Right ventricle myocardium inferior (tissue), 1 donor: ENCODE measurements at regions not wholly inside any gene's neighbourhood (a gene's known extent, or its start where the extent isn't known, plus 50 kb on each side); places are given as distances from the start of the nearest gene placed in this dataset.
"Not testable (repeated sequence)": the region's sequence is repeated elsewhere in the genome, so short reads cannot be mapped to it uniquely, and the experiment has no call there.

Experiments
- ATAC-seq: fragments of 200-7000 bp; cut with Tn5 transposase; one replicate; pipeline ENCODE4 v1.9.1; 2020; ENCODE audit warnings: mild to moderate bottlenecking, moderate library complexity
- DNase-seq: peaks from one replicate; pipeline ENCODE4 v3.0.0; 2021; ENCODE audit errors: missing footprints
- intact Hi-C: fragments of 100-400 bp; cut with DNase I; formaldehyde crosslinking; loops from one replicate; pipeline ENCODE4 v1.11.0; 2022
- donor health status: DM: no; HTN: yes; CAD: no; lungs with severe emphysema.

GRCh38 chr18:64720781-64721464 is 572.0 kb upstream of the LINC00305 start:
- intact Hi-C loops: no loop called here
- no peak for DNase-seq
- peak; percentile 31 for ATAC-seq

GRCh38 chr18:64718808-64719207 is 569.9 kb upstream of the LINC00305 start:
- DNase-seq: no peak
- intact Hi-C loops: no loop called here

GRCh38 chr18:64717026-64717425 is 568.1 kb upstream of the LINC00305 start:
- ATAC-seq (no peak), DNase-seq (no peak)

More at GRCh38 chr18:64718808-64719207, 569.9 kb upstream of the LINC00305 start:
- no peak for ATAC-seq

GRCh38 chr18:64714086-64714485 is 565.2 kb upstream of the LINC00305 start:
- ATAC-seq: no peak
- no peak for DNase-seq
- intact Hi-C loops: no loop called here

More at GRCh38 chr18:64717026-64717425, 568.1 kb upstream of the LINC00305 start:
- intact Hi-C loops: no loop called here

GRCh38 chr18:64713284-64713683 is 564.4 kb upstream of the LINC00305 start:
- DNase-seq (peak; percentile 45), ATAC-seq (no peak)
- intact Hi-C loops: no loop called here

- no peak for ATAC-seq
- no peak for DNase-seq
- intact Hi-C loops: no loop called here
Observed at GRCh38 chr18:64712035-64712434, 563.1 kb upstream of the LINC00305 start.

- no peak for DNase-seq
- intact Hi-C loops: no loop called here
Observed at GRCh38 chr18:64710105-64710861, 561.4 kb upstream of the LINC00305 start.

GRCh38 chr18:64707052-64707451 is 558.2 kb upstream of the LINC00305 start:
- DNase-seq (no peak), ATAC-seq (no peak)
- intact Hi-C loops: no loop called here

More at GRCh38 chr18:64710105-64710861, 561.4 kb upstream of the LINC00305 start:
- ATAC-seq: no peak

- no peak for DNase-seq
- ATAC-seq: no peak
- intact Hi-C loops: no loop called here
Observed at GRCh38 chr18:64699081-64699480, 550.2 kb upstream of the LINC00305 start.

- intact Hi-C loops: no loop called here
- DNase-seq: no peak
- no peak for ATAC-seq
Observed at GRCh38 chr18:64695851-64696553, 547.1 kb upstream of the LINC00305 start.

GRCh38 chr18:64693766-64694165 is 544.9 kb upstream of the LINC00305 start:
- ATAC-seq (no peak), DNase-seq (no peak)
- intact Hi-C loops: no loop called here

- no peak for DNase-seq
- ATAC-seq: no peak
- intact Hi-C loops: no loop called here
Observed at GRCh38 chr18:64692826-64693225, 543.9 kb upstream of the LINC00305 start.

GRCh38 chr18:64679121-64679520 is 530.2 kb upstream of the LINC00305 start:
- DNase-seq (no peak), ATAC-seq (no peak)
- intact Hi-C loops: no loop called here

GRCh38 chr18:64678048-64678447 is 529.2 kb upstream of the LINC00305 start:
- intact Hi-C loops: no loop called here
- no peak for ATAC-seq
- no peak for DNase-seq

- intact Hi-C loops: no loop called here
- ATAC-seq (no peak), DNase-seq (no peak)
Observed at GRCh38 chr18:64674694-64675093, 525.8 kb upstream of the LINC00305 start.

GRCh38 chr18:64671293-64671692 is 522.4 kb upstream of the LINC00305 start:
- DNase-seq, ATAC-seq: not testable (repeated sequence)

GRCh38 chr18:64668461-64668962 is 519.6 kb upstream of the LINC00305 start:
- no peak for ATAC-seq
- DNase-seq: no peak
- intact Hi-C loops: no loop called here

More at GRCh38 chr18:64671293-64671692, 522.4 kb upstream of the LINC00305 start:
- intact Hi-C loops: not testable (repeated sequence)

- ATAC-seq (no peak), DNase-seq (no peak)
- intact Hi-C loops: no loop called here
Observed at GRCh38 chr18:64663086-64663485, 514.2 kb upstream of the LINC00305 start.

GRCh38 chr18:64659196-64659595 is 510.3 kb upstream of the LINC00305 start:
- intact Hi-C loops: no loop called here
- no peak for DNase-seq
- no peak for ATAC-seq
